ENCODE measurements at regions not wholly inside any gene's neighbourhood (a gene's known extent, or its start where the extent isn't known, plus 50 kb on each side); places are given as distances from the start of the nearest gene placed in this dataset.

DNA sequence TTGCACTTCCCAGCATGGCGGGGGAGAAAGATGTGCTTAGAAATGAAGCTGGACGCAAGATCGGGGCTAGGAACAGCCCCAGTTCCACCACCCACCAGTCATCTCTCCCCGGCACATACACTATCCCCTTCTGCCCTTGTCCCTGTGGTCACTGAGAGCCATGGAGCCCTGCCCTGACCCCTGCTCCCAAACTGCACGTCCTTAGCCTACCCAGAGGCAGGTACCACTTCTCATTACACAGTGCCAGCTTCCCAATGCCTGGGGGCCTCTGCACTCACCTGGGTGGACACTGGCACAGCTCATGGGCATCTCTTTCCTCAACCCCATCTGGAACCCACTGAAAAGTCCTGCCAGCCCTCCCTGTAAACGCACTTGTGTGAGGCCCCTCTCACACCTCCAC is 139.3 kb upstream of the PRR20G start:
- TF ChIP-seq POLR2AphosphoS5 (IDR thresholded peaks at IDR 0.05) (no peak), POLR2A (IDR thresholded peaks at IDR 0.05) (no peak)
- TF ChIP-seq, protein P1, sequence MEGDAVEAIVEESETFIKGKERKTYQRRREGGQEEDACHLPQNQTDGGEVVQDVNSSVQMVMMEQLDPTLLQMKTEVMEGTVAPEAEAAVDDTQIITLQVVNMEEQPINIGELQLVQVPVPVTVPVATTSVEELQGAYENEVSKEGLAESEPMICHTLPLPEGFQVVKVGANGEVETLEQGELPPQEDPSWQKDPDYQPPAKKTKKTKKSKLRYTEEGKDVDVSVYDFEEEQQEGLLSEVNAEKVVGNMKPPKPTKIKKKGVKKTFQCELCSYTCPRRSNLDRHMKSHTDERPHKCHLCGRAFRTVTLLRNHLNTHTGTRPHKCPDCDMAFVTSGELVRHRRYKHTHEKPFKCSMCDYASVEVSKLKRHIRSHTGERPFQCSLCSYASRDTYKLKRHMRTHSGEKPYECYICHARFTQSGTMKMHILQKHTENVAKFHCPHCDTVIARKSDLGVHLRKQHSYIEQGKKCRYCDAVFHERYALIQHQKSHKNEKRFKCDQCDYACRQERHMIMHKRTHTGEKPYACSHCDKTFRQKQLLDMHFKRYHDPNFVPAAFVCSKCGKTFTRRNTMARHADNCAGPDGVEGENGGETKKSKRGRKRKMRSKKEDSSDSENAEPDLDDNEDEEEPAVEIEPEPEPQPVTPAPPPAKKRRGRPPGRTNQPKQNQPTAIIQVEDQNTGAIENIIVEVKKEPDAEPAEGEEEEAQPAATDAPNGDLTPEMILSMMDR (IDR thresholded peaks at IDR 0.05): no peak

All from sigmoid colon (tissue), 4 donors.